Fibroblast of pulmonary artery (primary cell): ENCODE measurements at regions not wholly inside any gene's neighbourhood (a gene's known extent, or its start where the extent isn't known, plus 50 kb on each side); places are given as distances from the start of the nearest gene placed in this dataset.

Source experiments
- DNase-seq: peaks from one replicate; pipeline ENCODE4 v3.0.0-alpha.2; 2010; ENCODE audit warnings: low read depth
- H3K4me3 ChIP-seq: replicated peaks from 2 replicates; pipeline ENCODE4 v1.5.1; 2011; ENCODE audit warnings: low read depth, mild to moderate bottlenecking, control low read depth, low read length, moderate library complexity
- TF ChIP-seq, protein P1 (sequence below): IDR thresholded peaks from 2 replicates; pipeline ENCODE4 v1.5.1; 2011; ENCODE audit warnings: mild to moderate bottlenecking, control low read depth, low read length, inconsistent platforms; ENCODE audit errors: missing control alignments

DNA sequence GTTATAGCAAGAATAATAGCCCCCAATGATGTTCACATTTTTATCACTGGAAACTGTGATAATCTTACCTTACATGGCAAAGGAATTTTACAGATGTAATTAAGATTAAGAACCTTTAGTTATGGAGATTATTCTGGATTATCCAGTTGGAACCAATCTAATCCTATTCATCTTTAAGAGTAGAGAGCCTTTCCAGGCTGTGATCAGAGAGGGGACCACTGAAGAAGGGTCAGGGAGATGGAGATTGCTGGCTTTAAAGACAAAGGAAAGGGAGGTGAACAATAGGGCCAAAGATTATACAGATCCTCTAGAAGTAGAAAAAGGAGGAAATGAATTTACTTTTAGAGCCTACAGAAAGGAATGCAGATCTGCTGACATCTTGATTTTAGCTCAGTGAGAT, 253.5 kb upstream of the GRIN3A start:
- TF ChIP-seq, protein P1, sequence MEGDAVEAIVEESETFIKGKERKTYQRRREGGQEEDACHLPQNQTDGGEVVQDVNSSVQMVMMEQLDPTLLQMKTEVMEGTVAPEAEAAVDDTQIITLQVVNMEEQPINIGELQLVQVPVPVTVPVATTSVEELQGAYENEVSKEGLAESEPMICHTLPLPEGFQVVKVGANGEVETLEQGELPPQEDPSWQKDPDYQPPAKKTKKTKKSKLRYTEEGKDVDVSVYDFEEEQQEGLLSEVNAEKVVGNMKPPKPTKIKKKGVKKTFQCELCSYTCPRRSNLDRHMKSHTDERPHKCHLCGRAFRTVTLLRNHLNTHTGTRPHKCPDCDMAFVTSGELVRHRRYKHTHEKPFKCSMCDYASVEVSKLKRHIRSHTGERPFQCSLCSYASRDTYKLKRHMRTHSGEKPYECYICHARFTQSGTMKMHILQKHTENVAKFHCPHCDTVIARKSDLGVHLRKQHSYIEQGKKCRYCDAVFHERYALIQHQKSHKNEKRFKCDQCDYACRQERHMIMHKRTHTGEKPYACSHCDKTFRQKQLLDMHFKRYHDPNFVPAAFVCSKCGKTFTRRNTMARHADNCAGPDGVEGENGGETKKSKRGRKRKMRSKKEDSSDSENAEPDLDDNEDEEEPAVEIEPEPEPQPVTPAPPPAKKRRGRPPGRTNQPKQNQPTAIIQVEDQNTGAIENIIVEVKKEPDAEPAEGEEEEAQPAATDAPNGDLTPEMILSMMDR = no peak
- DNase-seq = no peak
- no peak overlapping the region for H3K4me3 ChIP-seq

GRCh38 chr9:101977614-101978210, 239.3 kb upstream of the GRIN3A start:
- TF ChIP-seq, protein P1 = peak; percentile 58
- peak; percentile 41 for DNase-seq
- H3K4me3 ChIP-seq = no peak overlapping the region

- TF ChIP-seq, protein P1 = no peak
- no peak for DNase-seq
- H3K4me3 ChIP-seq = no peak overlapping the region
These were observed 232.2 kb upstream of the GRIN3A start for GRCh38 chr9:101970609-101971008.

DNA sequence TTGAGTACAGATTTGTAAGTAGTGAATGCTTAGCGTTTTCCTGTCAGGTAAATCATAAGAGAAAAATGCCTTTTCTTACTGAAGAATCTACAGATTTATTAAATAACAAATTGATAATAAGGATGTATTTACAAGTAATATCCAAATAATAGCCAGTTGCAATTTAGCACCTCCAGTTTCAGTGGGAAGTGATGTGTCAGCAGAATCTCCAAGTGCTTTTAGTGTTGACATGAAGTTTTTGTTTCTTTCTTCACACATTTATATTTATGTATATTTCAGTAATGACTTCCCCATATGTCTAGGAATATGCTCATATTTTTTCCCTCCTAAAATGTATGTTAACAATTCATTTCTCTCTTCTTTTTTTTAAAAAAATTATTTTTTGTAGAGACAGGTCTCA, 229.9 kb upstream of the GRIN3A start:
- TF ChIP-seq, protein P1 = no peak
- no peak for DNase-seq
- H3K4me3 ChIP-seq = no peak overlapping the region

GRCh38 chr9:101966691-101967090, 228.2 kb upstream of the GRIN3A start:
- H3K4me3 ChIP-seq = no peak overlapping the region
- no peak for DNase-seq
- TF ChIP-seq, protein P1 = no peak

DNA sequence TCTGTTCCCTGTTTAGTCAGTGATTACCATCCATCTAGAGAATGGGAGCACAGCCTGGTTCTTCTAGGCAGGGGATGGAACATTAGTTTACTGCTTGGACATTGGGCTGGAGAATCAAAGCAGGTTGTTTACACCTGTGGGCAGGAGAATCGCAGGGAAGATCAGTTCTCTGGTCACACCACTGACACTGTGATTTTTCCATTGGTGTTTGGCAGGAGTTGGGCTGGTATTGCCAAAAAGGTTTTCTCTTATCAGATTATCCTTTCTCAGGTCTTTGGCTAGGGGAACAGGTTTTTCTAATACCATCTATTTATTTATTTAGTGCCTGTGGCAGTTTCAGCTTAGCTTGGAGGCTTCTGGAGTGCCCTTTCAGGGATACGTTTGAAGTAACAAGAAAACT, 219.3 kb upstream of the GRIN3A start:
- H3K4me3 ChIP-seq = no peak overlapping the region
- DNase-seq = no peak
- TF ChIP-seq, protein P1 = no peak

- TF ChIP-seq, protein P1 = no peak
These were observed 213.2 kb upstream of the GRIN3A start for GRCh38 chr9:101951598-101951997.

More at GRCh38 chr9:101951598-101951997, 213.2 kb upstream of the GRIN3A start:
- DNase-seq = no peak
- H3K4me3 ChIP-seq = no peak overlapping the region
